ENCODE measurements at regions not wholly inside any gene's neighbourhood (a gene's known extent, or its start where the extent isn't known, plus 50 kb on each side); places are given as distances from the start of the nearest gene placed in this dataset.

DNA sequence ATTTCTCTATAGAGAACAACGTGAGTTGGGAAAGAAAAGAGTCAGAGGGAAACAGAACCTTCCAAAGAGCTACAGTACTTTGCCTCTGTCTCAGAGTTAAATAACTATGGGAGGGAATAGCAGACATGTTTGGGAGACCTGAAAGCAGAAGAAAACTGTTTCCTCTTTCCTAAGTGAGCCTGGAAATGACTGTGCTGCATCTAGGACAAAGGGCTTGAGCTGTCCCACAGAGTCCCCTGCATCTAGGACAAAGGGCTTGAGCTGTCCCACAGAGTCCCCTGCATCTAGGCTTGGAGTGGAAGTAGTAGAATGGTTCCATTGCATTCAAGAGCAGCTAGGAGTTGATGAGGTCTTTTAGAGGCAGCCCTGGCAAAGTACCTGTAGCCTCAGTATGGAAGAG, 149.7 kb downstream of the DKK1 start:
- no peak for TF ChIP-seq POLR2A (IDR thresholded peaks at IDR 0.05; ENCODE audit: borderline replicate concordance, extremely low read depth, insufficient read depth, insufficient read length)
- TF ChIP-seq CEBPB (IDR thresholded peaks at IDR 0.05; ENCODE audit: low read depth): no peak
- TF ChIP-seq, protein P1, sequence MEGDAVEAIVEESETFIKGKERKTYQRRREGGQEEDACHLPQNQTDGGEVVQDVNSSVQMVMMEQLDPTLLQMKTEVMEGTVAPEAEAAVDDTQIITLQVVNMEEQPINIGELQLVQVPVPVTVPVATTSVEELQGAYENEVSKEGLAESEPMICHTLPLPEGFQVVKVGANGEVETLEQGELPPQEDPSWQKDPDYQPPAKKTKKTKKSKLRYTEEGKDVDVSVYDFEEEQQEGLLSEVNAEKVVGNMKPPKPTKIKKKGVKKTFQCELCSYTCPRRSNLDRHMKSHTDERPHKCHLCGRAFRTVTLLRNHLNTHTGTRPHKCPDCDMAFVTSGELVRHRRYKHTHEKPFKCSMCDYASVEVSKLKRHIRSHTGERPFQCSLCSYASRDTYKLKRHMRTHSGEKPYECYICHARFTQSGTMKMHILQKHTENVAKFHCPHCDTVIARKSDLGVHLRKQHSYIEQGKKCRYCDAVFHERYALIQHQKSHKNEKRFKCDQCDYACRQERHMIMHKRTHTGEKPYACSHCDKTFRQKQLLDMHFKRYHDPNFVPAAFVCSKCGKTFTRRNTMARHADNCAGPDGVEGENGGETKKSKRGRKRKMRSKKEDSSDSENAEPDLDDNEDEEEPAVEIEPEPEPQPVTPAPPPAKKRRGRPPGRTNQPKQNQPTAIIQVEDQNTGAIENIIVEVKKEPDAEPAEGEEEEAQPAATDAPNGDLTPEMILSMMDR (IDR thresholded peaks at IDR 0.05 in 2 of 3, conservative IDR thresholded peaks at IDR 0.05 in 1 of 3; ENCODE audit: borderline replicate concordance in 1 of 3, insufficient read depth in 1 of 3, low read depth in 2 of 3, low read length in 2 of 3): no peak
- no peak for TF ChIP-seq YY1 (IDR thresholded peaks at IDR 0.05; ENCODE audit: extremely low read depth, insufficient replicate concordance, low read depth, low read length)
- TF ChIP-seq SIN3A (IDR thresholded peaks at IDR 0.05; ENCODE audit: low read depth): no peak
- TF ChIP-seq EZH2 (IDR thresholded peaks at IDR 0.05): no peak
- no peak for TF ChIP-seq MAX (IDR thresholded peaks at IDR 0.05)
- TF ChIP-seq POLR2AphosphoS5 (IDR thresholded peaks at IDR 0.05; ENCODE audit: low read depth, low read length): no peak
- TF ChIP-seq ZNF274 (IDR thresholded peaks at IDR 0.05; ENCODE audit: low read depth, low read length): no peak
- TF ChIP-seq, protein P2, sequence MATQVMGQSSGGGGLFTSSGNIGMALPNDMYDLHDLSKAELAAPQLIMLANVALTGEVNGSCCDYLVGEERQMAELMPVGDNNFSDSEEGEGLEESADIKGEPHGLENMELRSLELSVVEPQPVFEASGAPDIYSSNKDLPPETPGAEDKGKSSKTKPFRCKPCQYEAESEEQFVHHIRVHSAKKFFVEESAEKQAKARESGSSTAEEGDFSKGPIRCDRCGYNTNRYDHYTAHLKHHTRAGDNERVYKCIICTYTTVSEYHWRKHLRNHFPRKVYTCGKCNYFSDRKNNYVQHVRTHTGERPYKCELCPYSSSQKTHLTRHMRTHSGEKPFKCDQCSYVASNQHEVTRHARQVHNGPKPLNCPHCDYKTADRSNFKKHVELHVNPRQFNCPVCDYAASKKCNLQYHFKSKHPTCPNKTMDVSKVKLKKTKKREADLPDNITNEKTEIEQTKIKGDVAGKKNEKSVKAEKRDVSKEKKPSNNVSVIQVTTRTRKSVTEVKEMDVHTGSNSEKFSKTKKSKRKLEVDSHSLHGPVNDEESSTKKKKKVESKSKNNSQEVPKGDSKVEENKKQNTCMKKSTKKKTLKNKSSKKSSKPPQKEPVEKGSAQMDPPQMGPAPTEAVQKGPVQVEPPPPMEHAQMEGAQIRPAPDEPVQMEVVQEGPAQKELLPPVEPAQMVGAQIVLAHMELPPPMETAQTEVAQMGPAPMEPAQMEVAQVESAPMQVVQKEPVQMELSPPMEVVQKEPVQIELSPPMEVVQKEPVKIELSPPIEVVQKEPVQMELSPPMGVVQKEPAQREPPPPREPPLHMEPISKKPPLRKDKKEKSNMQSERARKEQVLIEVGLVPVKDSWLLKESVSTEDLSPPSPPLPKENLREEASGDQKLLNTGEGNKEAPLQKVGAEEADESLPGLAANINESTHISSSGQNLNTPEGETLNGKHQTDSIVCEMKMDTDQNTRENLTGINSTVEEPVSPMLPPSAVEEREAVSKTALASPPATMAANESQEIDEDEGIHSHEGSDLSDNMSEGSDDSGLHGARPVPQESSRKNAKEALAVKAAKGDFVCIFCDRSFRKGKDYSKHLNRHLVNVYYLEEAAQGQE (IDR thresholded peaks at IDR 0.05; ENCODE audit: low read depth): no peak
- TF ChIP-seq EGR1 (IDR thresholded peaks at IDR 0.05; ENCODE audit: low read depth): no peak
- no peak for TF ChIP-seq EZH2phosphoT487 (IDR thresholded peaks at IDR 0.05; ENCODE audit: borderline replicate concordance)

All from HCT116 (cell line).